Activated CD4-positive, alpha-beta T cell treated with anti-CD3 and anti-CD28 coated beads for 36 hours (primary cell): ENCODE measurements at regions not wholly inside any gene's neighbourhood (a gene's known extent, or its start where the extent isn't known, plus 50 kb on each side); places are given as distances from the start of the nearest gene placed in this dataset.

Experiments used
- ATAC-seq: fragments of 200-7000 bp; cut with Tn5 transposase; one replicate; pipeline ENCODE4 v1.10.0; 2021; ENCODE audit warnings: mild to moderate bottlenecking, moderate library complexity
- CTCF ChIA-PET: fragments of 350-600 bp; sonication (Branson Sonifier 250); formaldehyde crosslinking; loops from one replicate; lab custom pipeline; 2021; ENCODE audit warnings: antibody characterized with exemption; lab: Charles Lee
- POLR2A ChIA-PET: fragments of 350-600 bp; sonication (Branson Sonifier 250); formaldehyde crosslinking; loops from one replicate; lab custom pipeline; 2021; ENCODE audit warnings: antibody characterized with exemption, inconsistent platforms; lab: Charles Lee
- DNase-seq: peaks from one replicate; pipeline ENCODE4 v3.0.0-alpha.2; 2020
- H3K27ac Mint-ChIP-seq: one replicate; pipeline ENCODE4 v1.8.0; 2021; ENCODE audit warnings: mixed read lengths
- H3K27me3 Mint-ChIP-seq: one replicate; pipeline ENCODE4 v1.8.0; 2021; ENCODE audit warnings: mixed read lengths
- H3K36me3 Mint-ChIP-seq: one replicate; pipeline ENCODE4 v1.8.0; 2021; ENCODE audit warnings: low read depth, mixed read lengths
- H3K4me1 Mint-ChIP-seq: one replicate; pipeline ENCODE4 v1.8.0; 2021; ENCODE audit warnings: mixed read lengths
- H3K4me3 Mint-ChIP-seq: one replicate; pipeline ENCODE4 v1.8.0; 2021; ENCODE audit warnings: mild to moderate bottlenecking, moderate library complexity, mixed read lengths
- H3K9me3 Mint-ChIP-seq: one replicate; pipeline ENCODE4 v1.8.0; 2021; ENCODE audit warnings: low read depth, mixed read lengths
- intact Hi-C, 2 experiments: fragments of 100-400 bp; cut with DNase I in 1 of 2; cut with micrococcal nuclease in 1 of 2; formaldehyde crosslinking; loops; one replicate each; pipeline versions ENCODE4 v1.14.2 to v1.15.1; 2022 to 2024; cut with DNase I, micrococcal nuclease

DNA sequence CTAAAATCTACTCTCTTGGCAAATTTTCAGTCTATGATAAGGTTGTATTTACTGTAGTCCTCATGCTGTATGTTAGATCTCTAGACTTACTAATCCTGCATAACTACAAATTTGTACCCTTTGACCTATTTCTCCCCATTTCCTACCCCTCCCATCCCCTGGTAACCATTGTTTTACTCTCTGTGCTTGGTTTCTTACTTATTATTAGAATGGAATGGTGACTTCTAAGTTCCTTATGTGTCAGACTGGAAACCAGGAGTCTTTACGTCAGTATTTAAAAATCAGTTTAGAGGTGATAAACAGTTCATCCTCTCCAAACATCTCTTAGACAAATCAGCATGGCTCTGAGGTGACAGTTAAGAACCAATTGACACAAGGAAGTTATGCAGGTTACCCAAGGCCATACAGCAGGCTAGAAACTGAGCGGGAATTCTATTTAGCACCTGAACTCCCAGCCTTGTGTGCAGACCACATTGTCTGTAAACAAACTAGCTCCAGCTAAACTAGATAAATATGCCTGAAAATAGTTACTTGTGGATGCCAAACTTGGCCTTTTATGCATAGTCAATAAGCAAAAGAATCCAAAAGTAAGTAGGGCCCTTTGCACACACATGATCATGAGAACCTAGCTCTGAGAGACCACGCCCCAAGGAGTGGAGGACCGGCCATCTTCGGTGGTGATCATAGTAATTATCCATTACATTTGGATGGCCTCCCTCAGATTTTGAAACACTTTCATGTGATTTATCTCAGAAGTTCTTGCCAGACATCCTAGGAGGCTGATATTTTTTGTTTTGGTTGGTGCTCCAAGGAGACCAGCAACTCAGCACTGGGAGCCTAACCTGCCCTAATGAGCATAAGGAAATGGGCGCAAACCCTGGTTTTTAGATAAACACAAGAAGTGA is 72.3 kb upstream of the BOC start:
- Mint-ChIP-seq H3K4me1 (peaks cover 3% of the 10 kb centered on the region), H3K27ac (no peak overlapping the region), H3K36me3 (no peaks in the 10 kb centered on the region), H3K27me3 (no peaks in the 10 kb centered on the region), H3K9me3 (no peaks in the 10 kb centered on the region), H3K4me3 (no peak overlapping the region)
- DNase-seq (no peak), ATAC-seq (no peak)
- CTCF ChIA-PET: interaction anchor here (1.0 kb wide), 1 partner anchor 149 kb away, joined by 3 read pairs; no protein-coding TSS in a partner anchor
- intact Hi-C loops: no loop called here
- POLR2A ChIA-PET: no interaction called here

DNA sequence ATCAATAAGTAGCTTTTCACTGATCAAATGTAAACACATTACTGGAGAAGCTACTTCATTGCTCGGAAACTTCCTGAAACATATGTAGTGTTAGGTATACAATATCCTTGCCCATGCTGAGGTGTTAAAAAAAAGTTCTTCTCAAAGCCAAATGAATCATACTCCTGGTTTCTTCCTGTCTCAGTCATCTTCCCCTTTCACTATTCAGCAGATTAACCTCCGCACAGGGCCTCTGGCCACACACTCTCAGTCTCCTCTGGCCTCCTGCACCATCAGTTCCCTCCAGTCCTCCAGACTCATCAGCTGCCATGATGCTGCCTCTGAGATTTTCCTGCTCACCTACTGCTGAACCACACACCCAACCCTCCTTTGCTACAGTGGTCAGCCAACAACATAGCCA is 70.5 kb upstream of the BOC start:
- intact Hi-C loops: no loop called here
- Mint-ChIP-seq H3K4me3 (no peak overlapping the region), H3K27me3 (peaks cover under 1% of the 10 kb centered on the region), H3K27ac (no peak overlapping the region), H3K36me3 (no peaks in the 10 kb centered on the region), H3K4me1 (peaks cover 3% of the 10 kb centered on the region), H3K9me3 (no peaks in the 10 kb centered on the region)
- ChIA-PET POLR2A (no interaction called here), CTCF (no interaction called here)
- ATAC-seq (peak; percentile 80), DNase-seq (peak; percentile 24)

GRCh38 chr3:113141543-113141942 is 69.8 kb upstream of the BOC start:
- Mint-ChIP-seq H3K4me3 (no peak overlapping the region), H3K9me3 (no peaks in the 10 kb centered on the region), H3K4me1 (peaks cover 3% of the 10 kb centered on the region), H3K36me3 (no peaks in the 10 kb centered on the region), H3K27me3 (peaks cover 2% of the 10 kb centered on the region), H3K27ac (no peak overlapping the region)
- no peak for DNase-seq
- ATAC-seq: no peak
- ChIA-PET CTCF (no interaction called here), POLR2A (no interaction called here)
- intact Hi-C loops: no loop called here

GRCh38 chr3:113142476-113142875 is 68.9 kb upstream of the BOC start:
- intact Hi-C loops: no loop called here
- no peak for ATAC-seq
- POLR2A ChIA-PET: no interaction called here
- H3K4me3 Mint-ChIP-seq: no peak overlapping the region
- H3K36me3 Mint-ChIP-seq: no peaks in the 10 kb centered on the region
- H3K27me3 Mint-ChIP-seq: peaks cover 4% of the 10 kb centered on the region
- no peaks in the 10 kb centered on the region for H3K9me3 Mint-ChIP-seq
- H3K4me1 Mint-ChIP-seq: peaks cover 3% of the 10 kb centered on the region
- CTCF ChIA-PET: interaction anchor here (0.7 to 1.3 kb wide), 2 partner anchors 101 to 146 kb away, joined by 3 read pairs; no protein-coding TSS in a partner anchor
- H3K27ac Mint-ChIP-seq: no peak overlapping the region
- DNase-seq: no peak

- DNase-seq (no peak), ATAC-seq (no peak)
- POLR2A ChIA-PET: no interaction called here
- Mint-ChIP-seq H3K27me3 (peaks cover 4% of the 10 kb centered on the region), H3K4me1 (peaks cover 3% of the 10 kb centered on the region), H3K4me3 (no peak overlapping the region), H3K27ac (no peak overlapping the region), H3K36me3 (no peaks in the 10 kb centered on the region), H3K9me3 (no peaks in the 10 kb centered on the region)
- intact Hi-C loops: no loop called here
- CTCF ChIA-PET: interaction anchor here (0.7 to 1.3 kb wide), 2 partner anchors 102 to 145 kb away, joined by 3 read pairs; no protein-coding TSS in a partner anchor
Measured at GRCh38 chr3:113143353-113143752, 68.0 kb upstream of the BOC start.

DNA sequence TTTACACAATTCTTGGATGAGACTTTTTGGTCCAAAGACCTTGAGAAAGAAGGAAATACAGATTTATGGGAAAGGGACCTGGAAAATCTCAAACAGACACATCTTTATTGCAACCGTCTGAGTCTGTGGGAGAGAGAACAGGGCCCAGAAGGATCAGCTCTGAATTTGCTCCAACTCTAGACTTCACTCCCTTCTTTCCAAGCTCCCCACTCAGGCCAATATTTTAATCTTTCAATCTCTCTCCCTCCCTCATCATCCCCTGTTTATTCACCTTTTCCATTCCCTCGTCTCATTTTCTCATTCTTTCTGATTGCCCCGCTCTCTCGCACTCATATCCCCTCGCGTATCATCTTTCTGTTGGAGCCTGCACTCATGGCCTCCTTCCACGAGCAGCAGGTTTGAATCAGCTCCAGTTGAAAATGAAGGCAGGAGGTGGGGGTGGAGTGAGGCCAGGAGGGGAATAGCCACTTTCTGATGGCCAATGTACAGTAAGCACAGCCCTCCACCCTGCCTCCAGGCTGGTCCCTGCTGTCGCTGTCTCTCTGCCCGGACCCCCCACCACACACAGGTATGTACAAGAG is 63.6 kb upstream of the BOC start:
- DNase-seq (no peak), ATAC-seq (no peak)
- ChIA-PET POLR2A (no interaction called here), CTCF (no interaction called here)
- H3K4me1 Mint-ChIP-seq: no peaks in the 10 kb centered on the region
- no peaks in the 10 kb centered on the region for H3K9me3 Mint-ChIP-seq
- H3K27ac Mint-ChIP-seq: no peak overlapping the region
- intact Hi-C loops: no loop called here
- peaks cover 4% of the 10 kb centered on the region for H3K27me3 Mint-ChIP-seq
- no peak overlapping the region for H3K4me3 Mint-ChIP-seq
- no peaks in the 10 kb centered on the region for H3K36me3 Mint-ChIP-seq

- CTCF ChIA-PET: no interaction called here
- no peaks in the 10 kb centered on the region for H3K9me3 Mint-ChIP-seq
Measured at GRCh38 chr3:113148284-113148683, 63.1 kb upstream of the BOC start.

DNA sequence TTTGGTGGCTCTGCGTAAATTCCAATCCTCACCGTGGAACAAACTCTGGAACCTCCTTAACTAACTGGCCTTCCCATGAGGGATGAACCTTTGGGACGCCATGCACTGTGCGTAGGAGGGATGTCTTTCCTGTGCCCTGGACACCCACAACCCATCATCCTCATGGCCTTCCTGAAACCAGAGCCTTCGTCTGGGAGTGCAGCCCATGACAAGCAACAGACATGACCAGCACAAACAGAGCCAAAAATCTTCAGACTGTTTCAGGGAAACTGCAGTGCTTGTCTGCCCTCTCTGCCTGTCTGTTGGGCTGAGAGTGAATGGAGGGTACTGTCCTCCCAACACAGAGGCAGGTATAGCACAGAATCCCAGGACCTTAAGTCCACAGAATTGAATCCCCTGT is 61.1 kb upstream of the BOC start:
- no peaks in the 10 kb centered on the region for H3K36me3 Mint-ChIP-seq
- intact Hi-C loops: no loop called here
- H3K4me3 Mint-ChIP-seq: no peak overlapping the region
- DNase-seq (no peak), ATAC-seq (no peak)
- no peaks in the 10 kb centered on the region for H3K9me3 Mint-ChIP-seq
- H3K4me1 Mint-ChIP-seq: no peaks in the 10 kb centered on the region
- ChIA-PET POLR2A (no interaction called here), CTCF (interaction anchor here (2.4 kb wide), 1 partner anchor 138 kb away, joined by 9 read pairs; no protein-coding TSS in a partner anchor)
- H3K27me3 Mint-ChIP-seq: peaks cover 4% of the 10 kb centered on the region
- no peak overlapping the region for H3K27ac Mint-ChIP-seq

More at GRCh38 chr3:113148284-113148683, 63.1 kb upstream of the BOC start:
- ATAC-seq (no peak), DNase-seq (no peak)
- H3K27ac Mint-ChIP-seq: no peak overlapping the region
- POLR2A ChIA-PET: no interaction called here
- no peaks in the 10 kb centered on the region for H3K4me1 Mint-ChIP-seq
- H3K36me3 Mint-ChIP-seq: no peaks in the 10 kb centered on the region
- peaks cover 4% of the 10 kb centered on the region for H3K27me3 Mint-ChIP-seq
- no peak overlapping the region for H3K4me3 Mint-ChIP-seq
- intact Hi-C loops: no loop called here

DNA sequence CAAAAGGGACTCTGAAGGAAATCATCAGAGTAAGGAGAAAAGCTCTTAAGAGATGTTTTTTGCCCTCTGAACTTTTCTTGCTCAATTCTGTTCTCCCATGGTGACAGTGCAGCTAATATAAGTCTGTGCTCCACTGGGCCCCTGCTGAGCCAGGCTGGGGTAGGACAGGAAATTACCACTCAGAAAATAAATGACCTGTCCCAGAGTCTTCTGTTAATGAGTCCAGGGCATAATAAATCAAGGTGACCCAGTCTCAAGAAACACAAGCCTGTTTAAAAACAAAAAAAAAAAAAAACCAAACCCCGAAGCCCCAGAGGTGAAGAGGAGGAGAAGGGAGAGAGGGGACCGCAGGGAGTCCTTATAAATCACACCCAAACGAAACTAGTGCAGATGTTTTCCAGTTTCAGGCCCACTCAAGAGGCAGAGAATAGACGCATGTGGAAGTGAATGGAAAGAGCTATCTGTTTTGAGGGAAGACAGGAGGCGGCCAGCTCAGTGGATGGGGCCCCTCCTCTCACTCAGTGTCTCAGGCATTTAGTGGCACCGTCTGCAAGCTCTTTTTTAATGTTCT is 59.8 kb upstream of the BOC start:
- POLR2A ChIA-PET: no interaction called here
- intact Hi-C loops: no loop called here
- H3K4me3 Mint-ChIP-seq: no peak overlapping the region
- no peaks in the 10 kb centered on the region for H3K9me3 Mint-ChIP-seq
- ATAC-seq: no peak
- no peak for DNase-seq
- no peak overlapping the region for H3K27ac Mint-ChIP-seq
- H3K27me3 Mint-ChIP-seq: peaks cover 2% of the 10 kb centered on the region
- CTCF ChIA-PET: interaction anchor here (0.5 to 2.4 kb wide), 5 partner anchors 15 to 268 kb away, joined by 3 to 9 read pairs (median 3); no protein-coding TSS in a partner anchor
- no peaks in the 10 kb centered on the region for H3K36me3 Mint-ChIP-seq
- H3K4me1 Mint-ChIP-seq: no peaks in the 10 kb centered on the region

GRCh38 chr3:113152849-113153248 is 58.5 kb upstream of the BOC start:
- intact Hi-C loops: no loop called here
- Mint-ChIP-seq H3K27ac (no peak overlapping the region), H3K27me3 (no peaks in the 10 kb centered on the region), H3K4me1 (no peaks in the 10 kb centered on the region), H3K4me3 (no peak overlapping the region), H3K36me3 (no peaks in the 10 kb centered on the region), H3K9me3 (no peaks in the 10 kb centered on the region)
- CTCF ChIA-PET: interaction anchor here (1.0 kb wide), 1 partner anchor 16 kb away, joined by 3 read pairs; no protein-coding TSS in a partner anchor
- ATAC-seq: no peak
- no peak for DNase-seq
- POLR2A ChIA-PET: no interaction called here

GRCh38 chr3:113153499-113154107 is 57.8 kb upstream of the BOC start:
- H3K4me3 Mint-ChIP-seq: no peak overlapping the region
- POLR2A ChIA-PET: no interaction called here
- H3K27me3 Mint-ChIP-seq: no peaks in the 10 kb centered on the region
- no peaks in the 10 kb centered on the region for H3K36me3 Mint-ChIP-seq
- DNase-seq (no peak), ATAC-seq (no peak)
- no peak overlapping the region for H3K27ac Mint-ChIP-seq
- intact Hi-C loops: no loop called here
- H3K4me1 Mint-ChIP-seq: no peaks in the 10 kb centered on the region
- no peaks in the 10 kb centered on the region for H3K9me3 Mint-ChIP-seq
- CTCF ChIA-PET: interaction anchor here (0.7 kb wide), 1 partner anchor 579 kb away, joined by 3 read pairs; no protein-coding TSS in a partner anchor
